Urinary bladder (tissue), 3 donors: ENCODE measurements at regions not wholly inside any gene's neighbourhood (a gene's known extent, or its start where the extent isn't known, plus 50 kb on each side); places are given as distances from the start of the nearest gene placed in this dataset.

Experiments
- DNase-seq: peaks from one replicate; pipeline ENCODE4 v3.0.0-alpha.2; 2015; ENCODE audit errors: extremely low spot score
- H3K27ac ChIP-seq: one replicate; pipeline ENCODE4 v1.5.1; 2013; ENCODE audit warnings: low read depth, mild to moderate bottlenecking, moderate library complexity
- H3K36me3 ChIP-seq: one replicate; pipeline ENCODE4 v1.6.1; 2013; ENCODE audit warnings: mild to moderate bottlenecking, moderate library complexity; ENCODE audit not compliant: insufficient read depth
- H3K4me1 ChIP-seq: one replicate; pipeline ENCODE4 v1.6.1; 2013; ENCODE audit warnings: mild to moderate bottlenecking, moderate library complexity; ENCODE audit not compliant: insufficient read depth
- H3K4me3 ChIP-seq: one replicate; pipeline ENCODE4 v1.5.1; 2013; ENCODE audit warnings: low read depth, low read length
- WGBS: extraction: QIAGEN DNeasy Blood & Tissue Kit; methylation state at CpG from one replicate; pipeline ENCODE4 v1.1.7; 2013; 5-methylcytosine and 5-hydroxymethylcytosine counted together
- donor health status: healthy with polysubstance abuse.
- donor health status: healthy.

GRCh38 chr7:128145191-128145590 is 95.9 kb upstream of the LEP start:
- DNase-seq: no peak
- H3K4me3 ChIP-seq: no peak overlapping the region
- H3K27ac ChIP-seq: no peak overlapping the region
- no peaks in the 10 kb centered on the region for H3K36me3 ChIP-seq
- H3K4me1 ChIP-seq: no peaks in the 10 kb centered on the region
- WGBS: 56% methylated on average over 2 of the region's 2 CpGs

GRCh38 chr7:128146052-128146451 is 95.0 kb upstream of the LEP start:
- no peak for DNase-seq
- H3K4me1 ChIP-seq: no peaks in the 10 kb centered on the region
- no peaks in the 10 kb centered on the region for H3K36me3 ChIP-seq
- H3K27ac ChIP-seq: no peak overlapping the region
- no peak overlapping the region for H3K4me3 ChIP-seq
- 34% methylated on average over 4 of the region's 4 CpGs for WGBS

DNA sequence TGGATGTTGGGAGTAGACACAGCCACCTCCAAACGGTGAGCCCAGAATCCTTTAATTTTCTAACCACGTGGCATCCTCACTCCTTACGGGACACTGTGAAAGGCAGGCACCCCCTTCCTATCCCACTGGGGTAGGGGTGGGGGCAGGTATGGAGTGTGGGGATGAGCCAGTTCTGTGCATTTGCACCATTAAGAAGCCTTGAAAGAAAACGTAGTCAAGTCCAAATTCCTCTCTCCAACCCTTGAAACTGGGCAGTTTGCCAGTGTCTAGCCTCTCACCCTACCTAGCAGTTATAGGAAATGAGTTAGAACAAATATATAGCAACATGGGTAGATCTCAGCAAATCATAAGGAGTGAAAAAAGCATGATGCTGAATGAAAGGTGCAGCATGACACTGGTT is 92.4 kb upstream of the LEP start:
- Histone ChIP-seq H3K4me3 (no peak overlapping the region), H3K4me1 (no peaks in the 10 kb centered on the region), H3K36me3 (no peaks in the 10 kb centered on the region), H3K27ac (no peak overlapping the region)
- WGBS: 47% methylated on average over 4 of the region's 4 CpGs
- DNase-seq: no peak

DNA sequence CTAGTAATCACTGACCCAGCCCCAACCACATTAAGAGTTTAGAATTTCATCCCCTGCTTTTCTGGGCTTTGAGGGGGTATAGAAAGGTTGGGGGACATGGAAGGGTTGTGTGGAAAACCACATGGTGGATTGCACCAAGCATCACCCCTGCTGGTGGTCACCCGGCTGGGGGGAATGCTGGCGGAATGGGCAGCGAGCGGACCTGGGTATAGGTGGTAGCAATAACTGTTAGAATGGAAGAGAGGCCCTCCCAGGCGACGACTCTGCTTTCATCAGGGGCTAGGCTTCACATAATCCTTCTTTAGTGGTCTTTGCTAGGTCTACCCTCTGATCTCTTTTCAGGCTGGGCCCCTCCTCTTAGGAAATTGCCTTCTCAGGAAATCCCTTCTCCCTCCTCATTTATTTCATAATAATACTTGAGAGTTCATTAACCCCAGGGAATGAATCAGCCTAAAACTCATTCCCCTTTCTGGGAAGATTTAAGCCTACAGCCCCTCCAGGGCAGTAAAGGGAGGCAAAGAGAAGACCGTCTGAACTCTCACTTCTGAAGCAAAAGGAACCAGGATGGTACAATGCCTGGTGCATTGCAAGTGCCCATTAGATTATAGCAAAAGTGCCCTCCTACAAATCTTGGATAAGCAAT is 90.7 kb upstream of the LEP start:
- no peak for DNase-seq
- no peak overlapping the region for H3K4me3 ChIP-seq
- H3K27ac ChIP-seq: no peak overlapping the region
- WGBS: 78% methylated on average over 7 of the region's 7 CpGs
- no peaks in the 10 kb centered on the region for H3K4me1 ChIP-seq
- no peaks in the 10 kb centered on the region for H3K36me3 ChIP-seq

DNA sequence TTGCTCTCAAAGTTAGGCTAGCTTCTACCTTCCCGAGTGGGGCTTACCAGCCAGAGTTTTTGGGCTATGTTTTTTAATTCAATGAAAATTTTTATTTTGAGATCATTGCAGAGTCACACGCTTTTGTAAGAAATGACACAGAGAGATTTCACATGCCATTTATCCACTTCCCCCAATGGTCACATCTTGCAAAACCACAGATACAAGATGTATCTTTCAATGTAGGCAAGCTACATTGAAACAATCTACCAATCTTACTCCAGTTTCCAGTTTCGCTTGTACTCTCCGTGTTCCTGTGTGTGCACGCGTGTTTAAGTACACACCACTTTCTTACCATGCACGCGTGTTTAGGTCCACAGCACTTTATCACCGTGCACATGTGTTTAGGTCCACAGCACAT is 89.4 kb upstream of the LEP start:
- no peak overlapping the region for H3K27ac ChIP-seq
- H3K36me3 ChIP-seq: no peaks in the 10 kb centered on the region
- WGBS: 95% methylated on average over 9 of the region's 9 CpGs
- H3K4me3 ChIP-seq: no peak overlapping the region
- no peaks in the 10 kb centered on the region for H3K4me1 ChIP-seq
- no peak for DNase-seq

DNA sequence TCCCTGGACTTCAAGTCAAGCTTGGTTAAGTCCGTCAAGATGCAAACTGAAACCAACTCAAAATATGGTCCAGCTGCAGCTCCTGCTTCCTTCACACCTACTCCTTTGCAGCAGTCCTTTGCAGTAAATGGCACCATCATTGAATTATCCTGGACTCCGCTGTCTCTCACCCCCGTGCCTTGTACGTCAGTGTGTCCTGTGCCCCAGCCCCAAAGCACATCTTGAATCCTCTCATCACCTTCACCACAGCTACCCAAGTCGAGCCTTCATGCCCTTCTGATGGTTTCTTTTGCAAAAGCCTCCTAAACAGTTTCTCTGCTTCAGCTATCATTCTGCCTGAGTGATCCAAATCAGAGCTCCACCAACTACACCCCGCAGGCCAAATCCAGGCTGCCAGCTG is 88.4 kb upstream of the LEP start:
- Histone ChIP-seq H3K4me3 (no peak overlapping the region), H3K27ac (no peak overlapping the region), H3K4me1 (no peaks in the 10 kb centered on the region), H3K36me3 (no peaks in the 10 kb centered on the region)
- DNase-seq: no peak
- WGBS: 80% methylated on average over 6 of the region's 6 CpGs

- Histone ChIP-seq H3K36me3 (no peaks in the 10 kb centered on the region), H3K4me1 (no peaks in the 10 kb centered on the region), H3K27ac (no peak overlapping the region), H3K4me3 (no peak overlapping the region)
- DNase-seq: no peak
- 75% methylated on average over 6 of the region's 6 CpGs for WGBS
Measured at GRCh38 chr7:128153436-128153835, 87.6 kb upstream of the LEP start.

GRCh38 chr7:128154504-128154903 is 86.6 kb upstream of the LEP start:
- Histone ChIP-seq H3K4me3 (no peak overlapping the region), H3K36me3 (no peaks in the 10 kb centered on the region), H3K4me1 (no peaks in the 10 kb centered on the region), H3K27ac (no peak overlapping the region)
- no peak for DNase-seq
- WGBS: 75% methylated on average over 1 of the region's 1 CpG

DNA sequence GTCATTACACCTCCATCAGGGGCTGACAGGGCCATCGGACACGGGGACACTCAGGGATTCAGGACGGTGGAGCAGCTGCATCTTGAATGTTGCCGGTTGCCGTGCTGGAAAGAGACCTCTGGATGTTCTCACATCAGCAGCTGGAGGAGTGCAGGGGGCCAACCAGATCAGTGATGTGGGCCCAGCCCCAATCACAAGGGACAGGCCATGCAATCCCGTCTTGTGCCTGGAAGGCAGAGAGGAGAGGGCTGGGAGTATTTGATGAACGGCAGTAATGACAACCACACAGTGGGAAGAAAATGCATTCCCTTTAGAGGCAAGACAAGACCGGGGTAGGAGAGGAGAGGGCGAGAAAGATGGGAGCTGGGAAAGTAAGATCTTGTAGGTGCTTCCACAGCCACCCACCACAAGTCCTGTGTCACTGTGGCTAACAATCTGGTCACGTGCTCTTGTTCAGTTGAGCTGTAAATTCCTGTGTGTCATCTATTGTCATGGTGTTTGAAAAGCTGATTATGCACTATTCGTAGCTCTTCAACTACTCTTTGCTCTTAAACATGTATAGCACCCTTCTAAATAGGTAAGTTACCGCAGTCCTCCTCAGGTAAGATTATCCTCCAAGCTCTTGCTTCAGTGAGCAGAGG is 85.9 kb upstream of the LEP start:
- no peaks in the 10 kb centered on the region for H3K4me1 ChIP-seq
- H3K36me3 ChIP-seq: no peaks in the 10 kb centered on the region
- DNase-seq: no peak
- WGBS: 50% methylated on average over 12 of the region's 12 CpGs
- H3K4me3 ChIP-seq: no peak overlapping the region
- no peak overlapping the region for H3K27ac ChIP-seq

- H3K36me3 ChIP-seq: no peaks in the 10 kb centered on the region
- no peak overlapping the region for H3K27ac ChIP-seq
- DNase-seq: no peak
- H3K4me1 ChIP-seq: no peaks in the 10 kb centered on the region
- no peak overlapping the region for H3K4me3 ChIP-seq
- WGBS: 74% methylated on average over 7 of the region's 7 CpGs
Measured at GRCh38 chr7:128157906-128158305, 83.2 kb upstream of the LEP start.

- 88% methylated on average over 3 of the region's 3 CpGs for WGBS
- Histone ChIP-seq H3K27ac (no peak overlapping the region), H3K4me1 (no peaks in the 10 kb centered on the region), H3K36me3 (no peaks in the 10 kb centered on the region), H3K4me3 (no peak overlapping the region)
- no peak for DNase-seq
Measured at GRCh38 chr7:128158370-128158769, 82.7 kb upstream of the LEP start.

- Histone ChIP-seq H3K36me3 (no peaks in the 10 kb centered on the region), H3K27ac (no peak overlapping the region), H3K4me1 (no peaks in the 10 kb centered on the region), H3K4me3 (no peak overlapping the region)
- WGBS: 70% methylated on average over 6 of the region's 6 CpGs
- DNase-seq: no peak
Measured at GRCh38 chr7:128160296-128160695, 80.8 kb upstream of the LEP start.

- H3K27ac ChIP-seq: no peak overlapping the region
- H3K36me3 ChIP-seq: no peaks in the 10 kb centered on the region
- DNase-seq: no peak
- H3K4me3 ChIP-seq: no peak overlapping the region
- no peaks in the 10 kb centered on the region for H3K4me1 ChIP-seq
- WGBS: 85% methylated on average over 7 of the region's 7 CpGs
Measured at GRCh38 chr7:128161466-128162125, 79.5 kb upstream of the LEP start.

DNA sequence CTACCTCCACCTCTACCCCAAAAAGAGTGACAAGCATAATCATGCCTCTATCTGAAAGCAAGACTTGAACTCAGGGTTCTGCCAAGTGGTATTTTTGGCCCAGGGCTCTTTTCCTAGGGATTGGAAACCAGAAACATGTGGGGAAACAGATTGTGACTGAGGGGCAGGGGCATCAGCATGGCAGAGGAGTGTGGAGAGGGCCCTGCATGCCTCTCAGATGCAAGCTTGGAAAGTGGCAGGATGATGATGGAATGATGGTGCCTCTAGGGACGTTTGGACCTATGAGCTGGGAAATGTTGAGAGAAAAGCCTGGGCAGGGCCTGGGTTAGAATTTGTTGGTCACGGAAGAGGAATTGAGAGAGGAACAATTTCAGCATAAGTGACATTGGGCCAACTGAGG is 78.4 kb upstream of the LEP start:
- no peaks in the 10 kb centered on the region for H3K36me3 ChIP-seq
- no peak overlapping the region for H3K4me3 ChIP-seq
- no peak overlapping the region for H3K27ac ChIP-seq
- DNase-seq: no peak
- WGBS: 76% methylated on average over 2 of the region's 2 CpGs
- H3K4me1 ChIP-seq: no peaks in the 10 kb centered on the region
